Activated CD4-positive, CD25-positive, alpha-beta regulatory T cell treated with anti-CD3 and anti-CD28 coated beads, Interleukin-2, amount 50 U/mL, for 24 hours (primary cell): ENCODE measurements at regions not wholly inside any gene's neighbourhood (a gene's known extent, or its start where the extent isn't known, plus 50 kb on each side); places are given as distances from the start of the nearest gene placed in this dataset.
A peak's percentile ranks its signal among the peaks of the same experiment; 100 is the strongest.
"Not testable (repeated sequence)": the region's sequence is repeated elsewhere in the genome, so short reads cannot be mapped to it uniquely, and the experiment has no call there.

ENCODE experiments used
- ATAC-seq, 2 donors: fragments of 150-1000 bp; cut with Tn5 transposase; one replicate each; pipeline ENCODE4 v1.10.0; 2021; ENCODE audit warnings: mild to moderate bottlenecking in 1 of 2, moderate library complexity in 1 of 2

GRCh38 chr9:78172610-78173009 is 63.3 kb upstream of the CEP78 start:
- not testable (repeated sequence) for ATAC-seq

- no peak for ATAC-seq
Observed at GRCh38 chr9:78171651-78172050, 64.2 kb upstream of the CEP78 start.

GRCh38 chr9:78169125-78169524 is 66.8 kb upstream of the CEP78 start:
- ATAC-seq, result no peak

GRCh38 chr9:78167356-78167755 is 68.5 kb upstream of the CEP78 start:
- ATAC-seq, result no peak

GRCh38 chr9:78163834-78164233 is 72.0 kb upstream of the CEP78 start:
- no peak for ATAC-seq

GRCh38 chr9:78158286-78158685 is 77.6 kb upstream of the CEP78 start:
- ATAC-seq, result no peak

GRCh38 chr9:78150983-78151356 is 84.9 kb upstream of the CEP78 start:
- ATAC-seq, result no peak

GRCh38 chr9:78150312-78150982 is 85.4 kb upstream of the CEP78 start:
- ATAC-seq, result no peak

GRCh38 chr9:78149702-78150291 is 86.1 kb upstream of the CEP78 start:
- no peak for ATAC-seq

GRCh38 chr9:78146241-78146640 is 89.6 kb upstream of the CEP78 start:
- no peak for ATAC-seq

- no peak for ATAC-seq
Observed at GRCh38 chr9:78144663-78145377, 91.1 kb upstream of the CEP78 start.

GRCh38 chr9:78144008-78144381 is 91.9 kb upstream of the CEP78 start:
- no peak for ATAC-seq

GRCh38 chr9:78143281-78144007 is 92.4 kb upstream of the CEP78 start:
- ATAC-seq, result no peak

- not testable (repeated sequence) for ATAC-seq
Observed at GRCh38 chr9:78142264-78142663, 93.6 kb upstream of the CEP78 start.

GRCh38 chr9:78133751-78134150 is 102.1 kb upstream of the CEP78 start:
- peak in 1 of 2 donors; percentile 27 for ATAC-seq

GRCh38 chr9:78132701-78133058 is 101.1 kb upstream of the GNAQ start:
- no peak for ATAC-seq

- no peak for ATAC-seq
Observed at GRCh38 chr9:78131969-78132700, 100.5 kb upstream of the GNAQ start.

- no peak for ATAC-seq
Observed at GRCh38 chr9:78130853-78131252, 99.2 kb upstream of the GNAQ start.

GRCh38 chr9:78130004-78130403 is 98.4 kb upstream of the GNAQ start:
- no peak for ATAC-seq

- ATAC-seq, result no peak
Observed at GRCh38 chr9:78127279-78128225, 95.9 kb upstream of the GNAQ start.

- ATAC-seq, result no peak
Observed at GRCh38 chr9:78123808-78124207, 92.2 kb upstream of the GNAQ start.

- no peak for ATAC-seq
Observed at GRCh38 chr9:78122631-78123030, 91.0 kb upstream of the GNAQ start.
